Psoas muscle (tissue), 7 donors: ENCODE measurements at regions not wholly inside any gene's neighbourhood (a gene's known extent, or its start where the extent isn't known, plus 50 kb on each side); places are given as distances from the start of the nearest gene placed in this dataset.

Source experiments
- ATAC-seq, 4 donors: fragments of 200-7000 bp; cut with Tn5 transposase; one replicate each; pipeline ENCODE4 v1.9.1; 2020; ENCODE audit warnings: moderate library complexity in 3 of 4, mild to moderate bottlenecking in 2 of 4
- DNase-seq, 2 donors: peaks; one replicate each; pipeline ENCODE4 v3.0.0-alpha.2; 2020
- H3K27ac ChIP-seq: fragments of 200-600 bp; one replicate; pipeline ENCODE4 v1.8.0; 2022
- H3K27me3 ChIP-seq, 3 donors: fragments of 200-600 bp in 1 of 3; one replicate each; pipeline versions ENCODE4 v1.6.1 to v1.8.0; 2013 to 2022; ENCODE audit warnings: low read length in 2 of 3, mild to moderate bottlenecking in 2 of 3, moderate library complexity in 1 of 3; ENCODE audit not compliant: insufficient read depth in 3 of 3
- H3K36me3 ChIP-seq, 2 donors: fragments of 200-600 bp in 1 of 2; one replicate each; pipeline versions ENCODE4 v1.6.1 to v1.8.0; 2013 to 2022; ENCODE audit warnings: low read depth in 1 of 2, mild to moderate bottlenecking in 1 of 2, moderate library complexity in 1 of 2; ENCODE audit not compliant: insufficient read depth in 1 of 2
- H3K4me1 ChIP-seq: fragments of 200-600 bp; one replicate; pipeline ENCODE4 v1.8.0; 2022
- H3K4me3 ChIP-seq: fragments of 200-600 bp; one replicate; pipeline ENCODE4 v1.8.0; 2022; ENCODE audit warnings: mild to moderate bottlenecking
- H3K9me3 ChIP-seq: fragments of 200-600 bp; one replicate; pipeline ENCODE4 v1.8.0; 2022
- CTCF ChIP-seq: fragments of 200-600 bp; IDR thresholded peaks from one replicate; pipeline ENCODE4 v1.8.0; 2022; ENCODE audit warnings: antibody characterized with exemption
- WGBS, 3 donors: extraction: QIAGEN DNeasy Blood & Tissue Kit; methylation state at CpG; one replicate each; pipeline versions ENCODE4 v1.1.6 to v1.1.7; 2013; 5-methylcytosine and 5-hydroxymethylcytosine counted together
- intact Hi-C, 2 donors: fragments of 100-400 bp; cut with DNase I; formaldehyde crosslinking; loops; one replicate each; pipeline versions ENCODE4 v1.11.0 to v1.14.2; 2022
- donor health status: healthy with polysubstance abuse.
- donor health status: DM: no; HTN: no; CAD: no; lungs with moderate emphysema.
- donor health status: Bipolar disorder and iron deficiency.
- donor health status: healthy.
- donor health status: DM: yes; HTN: yes; CAD: no.
- donor health status: DM: no; HTN: no; CAD: no.
- donor health status: DM: yes; HTN: yes; CAD: no.

DNA sequence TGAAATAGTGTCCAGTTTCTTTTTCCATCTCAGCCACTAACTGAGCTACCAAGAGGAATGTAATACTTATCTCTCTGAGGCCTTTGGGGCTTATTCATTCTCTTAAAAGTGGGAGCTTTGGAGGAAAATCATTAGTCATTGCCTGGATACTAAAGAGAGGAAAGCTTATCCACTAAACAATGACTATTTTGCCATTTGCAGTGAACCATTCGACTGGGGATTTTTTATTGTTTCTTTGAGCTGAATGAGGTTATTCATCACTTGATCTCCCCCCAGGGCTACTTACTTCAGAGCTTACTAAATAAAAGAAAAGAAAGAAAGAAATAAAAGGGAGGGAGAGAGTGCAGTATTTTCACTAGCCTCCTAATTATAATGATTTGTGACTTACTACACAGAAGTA is 1329.5 kb upstream of the TENM3 start:
- H3K36me3 ChIP-seq: no peaks in the 10 kb centered on the region
- 36 to 49% (median 38%) methylated on average over 1 of the region's 1 CpG for WGBS, 3 donors
- no peak overlapping the region for H3K27ac ChIP-seq
- intact Hi-C loops: no loop called here
- no peak for TF ChIP-seq CTCF
- no peaks in the 10 kb centered on the region for H3K4me1 ChIP-seq
- no peak for ATAC-seq
- no peak overlapping the region for H3K4me3 ChIP-seq
- H3K9me3 ChIP-seq: no peaks in the 10 kb centered on the region
- H3K27me3 ChIP-seq: no peaks in the 10 kb centered on the region
- DNase-seq: no peak

- DNase-seq (no peak), ATAC-seq (no peak)
- intact Hi-C loops: no loop called here
Observed at GRCh38 chr4:180923486-180923885, 1319.7 kb upstream of the TENM3 start.

DNA sequence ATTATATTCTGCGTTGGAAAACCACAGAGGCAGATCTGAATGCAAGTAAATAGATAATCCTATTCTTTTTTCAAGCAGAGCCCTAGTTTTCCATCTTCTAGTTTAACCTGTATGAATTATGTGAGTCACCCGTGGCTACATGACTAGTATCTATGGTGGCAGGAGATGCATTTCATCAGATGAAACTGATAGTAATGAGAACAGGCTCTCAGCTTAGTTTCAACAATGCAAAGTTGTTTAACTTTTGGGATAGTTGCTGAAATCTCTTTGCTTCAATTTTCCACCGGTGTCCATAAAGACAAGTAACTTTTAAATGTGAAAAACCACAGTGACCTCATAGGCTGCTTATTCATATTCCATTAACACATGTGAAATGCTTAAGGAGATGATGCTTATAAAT is 1317.4 kb upstream of the TENM3 start:
- H3K9me3 ChIP-seq: no peaks in the 10 kb centered on the region

More at GRCh38 chr4:180923486-180923885, 1319.7 kb upstream of the TENM3 start:
- no peaks in the 10 kb centered on the region for H3K36me3 ChIP-seq
- H3K9me3 ChIP-seq: no peaks in the 10 kb centered on the region
- no peak overlapping the region for H3K4me3 ChIP-seq
- TF ChIP-seq CTCF: no peak
- no peaks in the 10 kb centered on the region for H3K4me1 ChIP-seq
- H3K27me3 ChIP-seq: no peaks in the 10 kb centered on the region
- no peak overlapping the region for H3K27ac ChIP-seq

GRCh38 chr4:180926277-180926676 is 1316.9 kb upstream of the TENM3 start:
- TF ChIP-seq CTCF: no peak
- H3K27ac ChIP-seq: no peak overlapping the region
- no peaks in the 10 kb centered on the region for H3K4me1 ChIP-seq
- no peaks in the 10 kb centered on the region for H3K27me3 ChIP-seq
- intact Hi-C loops: no loop called here
- no peaks in the 10 kb centered on the region for H3K36me3 ChIP-seq
- WGBS, 3 donors: 14 to 22% (median 17%) methylated on average over 1 of the region's 1 CpG
- H3K9me3 ChIP-seq: no peaks in the 10 kb centered on the region
- no peak overlapping the region for H3K4me3 ChIP-seq
- DNase-seq (no peak), ATAC-seq (no peak)

More for the DNA sequence above, 1317.4 kb upstream of the TENM3 start:
- no peaks in the 10 kb centered on the region for H3K36me3 ChIP-seq
- ATAC-seq (no peak), DNase-seq (no peak)
- H3K4me3 ChIP-seq: no peak overlapping the region
- H3K27ac ChIP-seq: no peak overlapping the region
- TF ChIP-seq CTCF: no peak
- H3K4me1 ChIP-seq: no peaks in the 10 kb centered on the region
- 74 to 86% (median 78%) methylated on average over 3 of the region's 3 CpGs for WGBS, 3 donors
- intact Hi-C loops: no loop called here
- no peaks in the 10 kb centered on the region for H3K27me3 ChIP-seq

DNA sequence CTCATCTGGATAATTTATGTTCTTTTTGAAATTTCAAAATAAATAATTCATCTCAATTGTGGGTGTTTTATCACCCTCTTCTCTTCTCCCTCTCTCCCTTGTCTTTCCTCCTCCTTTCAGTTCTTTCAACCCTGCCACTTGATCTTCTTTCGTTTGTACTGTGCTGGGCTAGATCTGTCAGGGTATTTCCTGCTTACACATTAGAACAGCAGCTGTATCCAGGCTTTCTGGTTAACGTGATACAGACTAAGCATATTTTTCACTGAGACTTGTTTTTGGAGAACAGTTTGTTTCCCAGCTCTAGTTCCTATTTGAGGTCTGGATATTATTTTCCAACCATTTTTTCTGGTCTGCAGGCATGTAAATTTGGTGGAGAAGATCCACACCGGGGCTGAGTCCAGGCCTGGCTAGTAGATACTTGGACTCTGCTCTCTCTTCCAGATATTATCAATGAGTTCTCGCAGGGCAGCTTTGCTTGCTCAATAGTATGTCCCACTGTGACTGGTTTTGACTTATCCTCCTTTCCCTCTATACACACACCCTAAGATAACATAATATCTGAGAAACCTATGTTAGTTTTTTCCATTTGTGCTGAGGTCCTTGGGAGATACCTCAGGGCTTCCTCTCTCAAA is 1310.7 kb upstream of the TENM3 start:
- ATAC-seq (no peak), DNase-seq (no peak)
- no peaks in the 10 kb centered on the region for H3K36me3 ChIP-seq
- 12 to 25% (median 14%) methylated on average over 4 of the region's 4 CpGs for WGBS, 3 donors
- no peaks in the 10 kb centered on the region for H3K9me3 ChIP-seq
- H3K27ac ChIP-seq: no peak overlapping the region
- no peak overlapping the region for H3K4me3 ChIP-seq
- intact Hi-C loops: no loop called here
- no peak for TF ChIP-seq CTCF
- no peaks in the 10 kb centered on the region for H3K4me1 ChIP-seq
- no peaks in the 10 kb centered on the region for H3K27me3 ChIP-seq
